NCI-H345 (cell line): ENCODE measurements at regions not wholly inside any gene's neighbourhood (a gene's known extent, or its start where the extent isn't known, plus 50 kb on each side); places are given as distances from the start of the nearest gene placed in this dataset.
"Not testable (repeated sequence)": the region's sequence is repeated elsewhere in the genome, so short reads cannot be mapped to it uniquely, and the experiment has no call there.

Experiments used
- DNase-seq: peaks from one replicate; lab custom pipeline; 2025; lab: John Stamatoyannopoulos, UW

GRCh38 chr7:25069900-25070443 is 55.1 kb downstream of the CYCS start:
- DNase-seq, result peak; percentile 65

GRCh38 chr7:25068502-25069213 is 56.4 kb downstream of the CYCS start:
- DNase-seq, result no peak

- DNase-seq, result no peak
Measured at GRCh38 chr7:25067726-25068501, 57.1 kb downstream of the CYCS start.

GRCh38 chr7:25066253-25066652 is 58.8 kb downstream of the CYCS start:
- DNase-seq, result no peak

- no peak for DNase-seq
Measured at GRCh38 chr7:25062380-25062779, 62.7 kb downstream of the CYCS start.

GRCh38 chr7:25060487-25061055 is 64.5 kb downstream of the CYCS start:
- DNase-seq, result no peak

- no peak for DNase-seq
Measured at GRCh38 chr7:25059576-25059975, 65.5 kb downstream of the CYCS start.

- no peak for DNase-seq
Measured at GRCh38 chr7:25056368-25056767, 68.7 kb downstream of the CYCS start.

GRCh38 chr7:25055520-25056220 is 69.4 kb downstream of the CYCS start:
- no peak for DNase-seq

GRCh38 chr7:25054819-25055519 is 70.1 kb downstream of the CYCS start:
- no peak for DNase-seq

GRCh38 chr7:25050223-25050622 is 70.2 kb upstream of the OSBPL3 start:
- no peak for DNase-seq

GRCh38 chr7:25048444-25048834 is 68.5 kb upstream of the OSBPL3 start:
- DNase-seq, result no peak

- not testable (repeated sequence) for DNase-seq
Measured at GRCh38 chr7:25047571-25048443, 67.8 kb upstream of the OSBPL3 start.

GRCh38 chr7:25037325-25037724 is 57.3 kb upstream of the OSBPL3 start:
- no peak for DNase-seq

GRCh38 chr7:25035274-25035673 is 55.3 kb upstream of the OSBPL3 start:
- no peak for DNase-seq

- no peak for DNase-seq
Measured at GRCh38 chr7:25034136-25034535, 54.2 kb upstream of the OSBPL3 start.

GRCh38 chr7:25032774-25033743 is 53.1 kb upstream of the OSBPL3 start:
- DNase-seq, result no peak

- no peak for DNase-seq
Measured at GRCh38 chr7:25031432-25031831, 51.5 kb upstream of the OSBPL3 start.

GRCh38 chr7:25031007-25031406 is 51.0 kb upstream of the OSBPL3 start:
- no peak for DNase-seq
